ENCODE measurements at regions not wholly inside any gene's neighbourhood (a gene's known extent, or its start where the extent isn't known, plus 50 kb on each side); places are given as distances from the start of the nearest gene placed in this dataset.

DNA sequence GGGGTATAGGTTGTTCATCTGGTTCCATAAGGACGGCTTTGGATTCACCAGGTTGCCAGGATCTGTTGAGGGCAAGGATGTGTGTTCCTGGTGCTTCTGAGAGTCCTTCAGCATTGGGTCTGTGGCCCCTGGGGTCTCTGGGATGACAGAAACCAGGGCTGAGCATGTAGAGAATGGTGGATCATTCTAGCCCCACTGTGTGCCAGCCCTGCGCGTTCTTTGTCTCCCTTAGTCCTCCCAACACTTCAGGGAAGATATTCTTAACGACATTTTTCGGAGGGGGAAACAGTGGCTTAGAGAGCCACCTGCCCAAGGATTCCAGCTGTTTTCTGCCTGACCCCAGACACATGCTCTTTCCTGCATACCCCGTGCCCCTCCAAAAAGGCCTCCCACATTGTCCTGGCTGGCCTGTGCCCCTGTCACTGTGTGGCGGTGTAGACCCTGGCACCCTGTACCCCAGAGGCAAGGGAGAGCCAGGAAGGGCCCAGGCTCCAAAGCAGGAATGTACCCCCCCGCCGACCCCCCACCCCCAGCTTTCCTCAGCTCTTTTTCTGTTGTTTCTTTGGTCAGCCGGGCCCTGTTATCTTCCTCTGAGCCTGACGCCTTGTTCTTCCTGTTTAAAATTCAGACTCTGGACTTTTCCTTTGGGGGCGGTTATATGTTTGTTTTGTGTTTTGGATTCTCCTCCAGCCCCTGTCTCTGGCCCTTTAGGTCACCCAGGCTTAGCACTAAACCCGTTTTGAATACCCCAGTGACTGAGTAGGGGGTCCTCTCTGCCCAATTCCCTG is 57.8 kb upstream of the SMAD6 start:
- TF ChIP-seq, protein P1, sequence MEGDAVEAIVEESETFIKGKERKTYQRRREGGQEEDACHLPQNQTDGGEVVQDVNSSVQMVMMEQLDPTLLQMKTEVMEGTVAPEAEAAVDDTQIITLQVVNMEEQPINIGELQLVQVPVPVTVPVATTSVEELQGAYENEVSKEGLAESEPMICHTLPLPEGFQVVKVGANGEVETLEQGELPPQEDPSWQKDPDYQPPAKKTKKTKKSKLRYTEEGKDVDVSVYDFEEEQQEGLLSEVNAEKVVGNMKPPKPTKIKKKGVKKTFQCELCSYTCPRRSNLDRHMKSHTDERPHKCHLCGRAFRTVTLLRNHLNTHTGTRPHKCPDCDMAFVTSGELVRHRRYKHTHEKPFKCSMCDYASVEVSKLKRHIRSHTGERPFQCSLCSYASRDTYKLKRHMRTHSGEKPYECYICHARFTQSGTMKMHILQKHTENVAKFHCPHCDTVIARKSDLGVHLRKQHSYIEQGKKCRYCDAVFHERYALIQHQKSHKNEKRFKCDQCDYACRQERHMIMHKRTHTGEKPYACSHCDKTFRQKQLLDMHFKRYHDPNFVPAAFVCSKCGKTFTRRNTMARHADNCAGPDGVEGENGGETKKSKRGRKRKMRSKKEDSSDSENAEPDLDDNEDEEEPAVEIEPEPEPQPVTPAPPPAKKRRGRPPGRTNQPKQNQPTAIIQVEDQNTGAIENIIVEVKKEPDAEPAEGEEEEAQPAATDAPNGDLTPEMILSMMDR (IDR thresholded peaks at IDR 0.05): no peak
- TF ChIP-seq CREB1 (CRISPR knock-in tag; IDR thresholded peaks at IDR 0.05): no peak
- TF ChIP-seq FOXP1 (CRISPR knock-in tag; IDR thresholded peaks at IDR 0.05; ENCODE audit: borderline replicate concordance): no peak
- no peak for TF ChIP-seq NR2C2 (CRISPR knock-in tag; IDR thresholded peaks at IDR 0.05)
- TF ChIP-seq FOXK1 (CRISPR knock-in tag; IDR thresholded peaks at IDR 0.05): no peak
- TF ChIP-seq, protein P2, sequence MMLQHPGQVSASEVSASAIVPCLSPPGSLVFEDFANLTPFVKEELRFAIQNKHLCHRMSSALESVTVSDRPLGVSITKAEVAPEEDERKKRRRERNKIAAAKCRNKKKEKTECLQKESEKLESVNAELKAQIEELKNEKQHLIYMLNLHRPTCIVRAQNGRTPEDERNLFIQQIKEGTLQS (CRISPR knock-in tag; conservative IDR thresholded peaks at IDR 0.05): no peak
- TF ChIP-seq, protein P3, sequence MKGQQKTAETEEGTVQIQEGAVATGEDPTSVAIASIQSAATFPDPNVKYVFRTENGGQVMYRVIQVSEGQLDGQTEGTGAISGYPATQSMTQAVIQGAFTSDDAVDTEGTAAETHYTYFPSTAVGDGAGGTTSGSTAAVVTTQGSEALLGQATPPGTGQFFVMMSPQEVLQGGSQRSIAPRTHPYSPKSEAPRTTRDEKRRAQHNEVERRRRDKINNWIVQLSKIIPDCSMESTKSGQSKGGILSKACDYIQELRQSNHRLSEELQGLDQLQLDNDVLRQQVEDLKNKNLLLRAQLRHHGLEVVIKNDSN (CRISPR knock-in tag; IDR thresholded peaks at IDR 0.05): no peak
- no peak for TF ChIP-seq FOXJ3 (CRISPR knock-in tag; IDR thresholded peaks at IDR 0.05; ENCODE audit: borderline replicate concordance)
- TF ChIP-seq MAX (CRISPR knock-in tag; IDR thresholded peaks at IDR 0.05): no peak
- TF ChIP-seq ZNF281 (CRISPR knock-in tag; IDR thresholded peaks at IDR 0.05): no peak
- TF ChIP-seq JUN (CRISPR knock-in tag; IDR thresholded peaks at IDR 0.05): no peak

All from WTC11 (cell line).